ENCODE measurements at regions not wholly inside any gene's neighbourhood (a gene's known extent, or its start where the extent isn't known, plus 50 kb on each side); places are given as distances from the start of the nearest gene placed in this dataset.

- H3K4me1 ChIP-seq (ENCODE audit: insufficient read depth, low read length): no peaks in the 10 kb centered on the region
- DNase-seq (ENCODE audit: insufficient read length, low spot score, missing footprints): no peak
- TF ChIP-seq CTCF (IDR thresholded peaks at IDR 0.05; ENCODE audit: extremely low read depth, low read depth, low read length): no peak
- H3K27me3 ChIP-seq (ENCODE audit: insufficient read depth, low read length): no peaks in the 10 kb centered on the region
- H3K4me3 ChIP-seq (ENCODE audit: insufficient read depth, low read length): no peak overlapping the region
- H3K36me3 ChIP-seq (ENCODE audit: insufficient read depth, low read length): no peaks in the 10 kb centered on the region
- no peak overlapping the region for H3K27ac ChIP-seq (ENCODE audit: low read depth, low read length)
- H2AFZ ChIP-seq (ENCODE audit: low read length): no peak overlapping the region
- no peak overlapping the region for H3K4me2 ChIP-seq (ENCODE audit: insufficient read depth, low read length)
- H3K79me2 ChIP-seq (ENCODE audit: insufficient read depth, low read length): no peaks in the 10 kb centered on the region
- no peaks in the 10 kb centered on the region for H3K9me3 ChIP-seq (ENCODE audit: low read depth, low read length)
- H4K20me1 ChIP-seq (ENCODE audit: insufficient read depth, low read length): no peaks in the 10 kb centered on the region
Measured at GRCh38 chr5:51476431-51476830, 93.2 kb downstream of the ISL1 start.

- H3K4me1 ChIP-seq (ENCODE audit: insufficient read depth, low read length): no peaks in the 10 kb centered on the region
- no peak overlapping the region for H3K4me2 ChIP-seq (ENCODE audit: insufficient read depth, low read length)
- no peak for TF ChIP-seq CTCF (IDR thresholded peaks at IDR 0.05; ENCODE audit: extremely low read depth, low read depth, low read length)
- no peak overlapping the region for H3K4me3 ChIP-seq (ENCODE audit: insufficient read depth, low read length)
- no peaks in the 10 kb centered on the region for H4K20me1 ChIP-seq (ENCODE audit: insufficient read depth, low read length)
- no peaks in the 10 kb centered on the region for H3K79me2 ChIP-seq (ENCODE audit: insufficient read depth, low read length)
- no peak for DNase-seq (ENCODE audit: insufficient read length, low spot score, missing footprints)
- no peak overlapping the region for H3K27ac ChIP-seq (ENCODE audit: low read depth, low read length)
- H3K9me3 ChIP-seq (ENCODE audit: low read depth, low read length): no peaks in the 10 kb centered on the region
- no peaks in the 10 kb centered on the region for H3K27me3 ChIP-seq (ENCODE audit: insufficient read depth, low read length)
- H2AFZ ChIP-seq (ENCODE audit: low read length): no peak overlapping the region
- H3K36me3 ChIP-seq (ENCODE audit: insufficient read depth, low read length): no peaks in the 10 kb centered on the region
Measured at GRCh38 chr5:51479840-51480239, 96.6 kb downstream of the ISL1 start.

- no peaks in the 10 kb centered on the region for H3K36me3 ChIP-seq (ENCODE audit: insufficient read depth, low read length)
- no peak for TF ChIP-seq CTCF (IDR thresholded peaks at IDR 0.05; ENCODE audit: extremely low read depth, low read depth, low read length)
- DNase-seq (ENCODE audit: insufficient read length, low spot score, missing footprints): no peak
- H3K4me1 ChIP-seq (ENCODE audit: insufficient read depth, low read length): no peaks in the 10 kb centered on the region
- H3K4me3 ChIP-seq (ENCODE audit: insufficient read depth, low read length): no peak overlapping the region
- no peaks in the 10 kb centered on the region for H3K9me3 ChIP-seq (ENCODE audit: low read depth, low read length)
- H2AFZ ChIP-seq (ENCODE audit: low read length): no peak overlapping the region
- no peak overlapping the region for H3K4me2 ChIP-seq (ENCODE audit: insufficient read depth, low read length)
- no peak overlapping the region for H3K27ac ChIP-seq (ENCODE audit: low read depth, low read length)
- H3K79me2 ChIP-seq (ENCODE audit: insufficient read depth, low read length): no peaks in the 10 kb centered on the region
- H4K20me1 ChIP-seq (ENCODE audit: insufficient read depth, low read length): no peaks in the 10 kb centered on the region
- H3K27me3 ChIP-seq (ENCODE audit: insufficient read depth, low read length): no peaks in the 10 kb centered on the region
Measured at GRCh38 chr5:51484326-51484725, 101.1 kb downstream of the ISL1 start.

- no peaks in the 10 kb centered on the region for H3K9me3 ChIP-seq (ENCODE audit: low read depth, low read length)
- H4K20me1 ChIP-seq (ENCODE audit: insufficient read depth, low read length): no peaks in the 10 kb centered on the region
- no peak overlapping the region for H3K4me2 ChIP-seq (ENCODE audit: insufficient read depth, low read length)
- TF ChIP-seq CTCF (IDR thresholded peaks at IDR 0.05; ENCODE audit: extremely low read depth, low read depth, low read length): no peak
- H3K36me3 ChIP-seq (ENCODE audit: insufficient read depth, low read length): no peaks in the 10 kb centered on the region
- no peaks in the 10 kb centered on the region for H3K4me1 ChIP-seq (ENCODE audit: insufficient read depth, low read length)
- H2AFZ ChIP-seq (ENCODE audit: low read length): no peak overlapping the region
- no peaks in the 10 kb centered on the region for H3K79me2 ChIP-seq (ENCODE audit: insufficient read depth, low read length)
- no peak overlapping the region for H3K4me3 ChIP-seq (ENCODE audit: insufficient read depth, low read length)
- DNase-seq (ENCODE audit: insufficient read length, low spot score, missing footprints): no peak
- no peaks in the 10 kb centered on the region for H3K27me3 ChIP-seq (ENCODE audit: insufficient read depth, low read length)
- H3K27ac ChIP-seq (ENCODE audit: low read depth, low read length): no peak overlapping the region
Measured at GRCh38 chr5:51486158-51486557, 102.9 kb downstream of the ISL1 start.

Measured in osteoblast (primary cell).